H9 (cell line): ENCODE measurements at regions not wholly inside any gene's neighbourhood (a gene's known extent, or its start where the extent isn't known, plus 50 kb on each side); places are given as distances from the start of the nearest gene placed in this dataset.
A peak's percentile ranks its signal among the peaks of the same experiment; 100 is the strongest.

Experiments
- DNase-seq: peaks from one replicate; pipeline ENCODE4 v3.0.0-alpha.2; 2017
- H2AFZ ChIP-seq: one replicate; pipeline ENCODE4 v1.6.1; 2013; ENCODE audit warnings: mild to moderate bottlenecking, low read length, control low read depth, moderate library complexity
- H2AK5ac ChIP-seq: 2 replicates; pipeline ENCODE4 v1.6.1; 2013; ENCODE audit warnings: low read length, control low read depth, mixed read lengths; ENCODE audit not compliant: insufficient read length
- H2BK120ac ChIP-seq: one replicate; pipeline ENCODE4 v1.6.1; 2013; ENCODE audit warnings: low read depth, mild to moderate bottlenecking, low read length, control low read depth, inconsistent platforms; ENCODE audit not compliant: poor library complexity, severe bottlenecking
- H2BK12ac ChIP-seq: 2 replicates; pipeline ENCODE4 v1.6.1; 2013; ENCODE audit warnings: low read length, control low read depth, mixed read lengths, low read depth; ENCODE audit not compliant: insufficient read length
- H2BK15ac ChIP-seq: 2 replicates; pipeline ENCODE4 v1.6.1; 2013; ENCODE audit warnings: low read depth, low read length, control low read depth
- H2BK20ac ChIP-seq: one replicate; pipeline ENCODE4 v1.6.1; 2013; ENCODE audit warnings: low read depth, mild to moderate bottlenecking, low read length, control low read depth, inconsistent platforms; ENCODE audit not compliant: poor library complexity, severe bottlenecking
- H2BK5ac ChIP-seq: 2 replicates; pipeline ENCODE4 v1.6.1; 2013; ENCODE audit warnings: low read length, control low read depth, mixed read lengths; ENCODE audit not compliant: insufficient read length
- H3K14ac ChIP-seq: 2 replicates; pipeline ENCODE4 v1.6.1; 2013; ENCODE audit warnings: low read length, control low read depth; ENCODE audit not compliant: insufficient read depth
- H3K18ac ChIP-seq: 2 replicates; pipeline ENCODE4 v1.6.1; 2013; ENCODE audit warnings: low read depth, mild to moderate bottlenecking, mixed read lengths, low read length, control low read depth; ENCODE audit not compliant: insufficient read length
- H3K23ac ChIP-seq: 2 replicates; pipeline ENCODE4 v1.6.1; 2013; ENCODE audit warnings: low read length, control low read depth, mixed read lengths, low read depth; ENCODE audit not compliant: insufficient read length
- H3K23me2 ChIP-seq: 2 replicates; pipeline ENCODE4 v1.6.1; 2013; ENCODE audit warnings: low read depth, mild to moderate bottlenecking, mixed read lengths, low read length, control low read depth; ENCODE audit not compliant: insufficient read length, poor library complexity, severe bottlenecking
- H3K27ac ChIP-seq: 2 replicates; pipeline ENCODE4 v1.5.1; 2013; ENCODE audit warnings: low read length, control low read depth, mixed read lengths, low read depth; ENCODE audit not compliant: insufficient read length
- H3K27me3 ChIP-seq: 2 replicates; pipeline ENCODE4 v1.6.1; 2013; ENCODE audit warnings: low read length, control low read depth, inconsistent platforms; ENCODE audit not compliant: insufficient read depth
- H3K4ac ChIP-seq: 2 replicates; pipeline ENCODE4 v1.6.1; 2013; ENCODE audit warnings: low read depth, mild to moderate bottlenecking, control low read depth, inconsistent platforms, low read length, moderate library complexity
- H3K4me1 ChIP-seq: 2 replicates; pipeline ENCODE4 v1.6.1; 2013; ENCODE audit warnings: low read length, control low read depth, inconsistent platforms; ENCODE audit not compliant: insufficient read depth
- H3K4me2 ChIP-seq: 2 replicates; pipeline ENCODE4 v1.6.1; 2013; ENCODE audit warnings: low read length, control low read depth, mixed read lengths; ENCODE audit not compliant: insufficient read length, insufficient read depth
- H3K56ac ChIP-seq: 2 replicates; pipeline ENCODE4 v1.6.1; 2013; ENCODE audit warnings: low read depth, mild to moderate bottlenecking, mixed read lengths, low read length, control low read depth; ENCODE audit not compliant: insufficient read length
- H3K79me1 ChIP-seq: 2 replicates; pipeline ENCODE4 v1.6.1; 2013; ENCODE audit warnings: low read depth, mild to moderate bottlenecking, moderate library complexity, low read length, control low read depth, inconsistent platforms; ENCODE audit not compliant: insufficient read depth, poor library complexity, severe bottlenecking
- H3K79me2 ChIP-seq: 2 replicates; pipeline ENCODE4 v1.6.1; 2013; ENCODE audit warnings: low read length, control low read depth, inconsistent platforms; ENCODE audit not compliant: insufficient read depth
- H3K9ac ChIP-seq: 2 replicates; pipeline ENCODE4 v1.6.1; 2013; ENCODE audit warnings: low read length, control low read depth, mixed read lengths; ENCODE audit not compliant: insufficient read length; ENCODE audit errors: extremely low read depth
- H3K9me3 ChIP-seq: one replicate; pipeline ENCODE4 v1.6.1; 2013; ENCODE audit warnings: low read depth, low read length, inconsistent platforms; ENCODE audit not compliant: control insufficient read depth
- H3T11ph ChIP-seq: one replicate; pipeline ENCODE4 v1.6.1; 2013; ENCODE audit warnings: mild to moderate bottlenecking, low read length, control low read depth, inconsistent platforms
- H4K20me1 ChIP-seq: one replicate; pipeline ENCODE4 v1.6.1; 2013; ENCODE audit not compliant: control insufficient read depth, insufficient read length, insufficient read depth
- H4K5ac ChIP-seq: 2 replicates; pipeline ENCODE4 v1.6.1; 2013; ENCODE audit warnings: low read depth, mild to moderate bottlenecking, mixed read lengths, low read length, control low read depth; ENCODE audit not compliant: insufficient read length
- H4K8ac ChIP-seq: replicated peaks from 2 replicates; pipeline ENCODE4 v1.6.1; 2013; ENCODE audit warnings: low read length, control low read depth, mixed read lengths, low read depth; ENCODE audit not compliant: insufficient read length
- H4K91ac ChIP-seq: 2 replicates; pipeline ENCODE4 v1.6.1; 2013; ENCODE audit warnings: low read depth, mild to moderate bottlenecking, moderate library complexity, mixed read lengths, low read length, control low read depth; ENCODE audit not compliant: insufficient read length
- H3K27ac Mint-ChIP-seq, 3 experiments: 2 replicates in 2 of 3; 3 replicates in 1 of 3; pipeline ENCODE4 v1.8.0; 2020 to 2021; ENCODE audit warnings: mixed read lengths in 3 of 3, mild to moderate bottlenecking in 1 of 3, moderate library complexity in 1 of 3
- H3K27me3 Mint-ChIP-seq: 2 replicates; pipeline ENCODE4 v1.8.0; 2021; ENCODE audit warnings: low read depth, mild to moderate bottlenecking, moderate library complexity, mixed read lengths
- H3K36me3 Mint-ChIP-seq, 3 experiments: 2 replicates in 2 of 3; 3 replicates in 1 of 3; pipeline ENCODE4 v1.8.0; 2020 to 2021; ENCODE audit warnings: low read depth in 3 of 3, mixed read lengths in 3 of 3; ENCODE audit not compliant: insufficient read depth in 1 of 3
- H3K4me1 Mint-ChIP-seq, 2 experiments: 2 replicates each; pipeline ENCODE4 v1.8.0; 2020; ENCODE audit warnings: mixed read lengths in 2 of 2
- H3K4me3 Mint-ChIP-seq, 2 experiments: 2 replicates in 1 of 2; 3 replicates in 1 of 2; pipeline ENCODE4 v1.8.0; 2020 to 2021; ENCODE audit warnings: mild to moderate bottlenecking in 2 of 2, mixed read lengths in 2 of 2, moderate library complexity in 1 of 2
- H3K9me3 Mint-ChIP-seq, 2 experiments: 2 replicates in 1 of 2; 3 replicates in 1 of 2; pipeline ENCODE4 v1.8.0; 2020; ENCODE audit warnings: mild to moderate bottlenecking in 2 of 2, mixed read lengths in 2 of 2, moderate library complexity in 1 of 2
- WGBS: extraction: QIAGEN DNeasy Blood & Tissue Kit; methylation state at CpG from one replicate; pipeline ENCODE4 v1.1.7; 2013; ENCODE audit warnings: missing lambda C conversion rate, low lambda C conversion rate, mixed read lengths; ENCODE audit not compliant: insufficient read length; ENCODE audit errors: extremely low coverage; 5-methylcytosine and 5-hydroxymethylcytosine counted together
- TF ChIP-seq, protein P1 (sequence below): fragments of 200-600 bp; sonication (generic); conservative IDR thresholded peaks from 3 replicates; pipeline ENCODE4 v1.8.0; 2021; ENCODE audit warnings: antibody characterized with exemption, mild to moderate bottlenecking

DNA sequence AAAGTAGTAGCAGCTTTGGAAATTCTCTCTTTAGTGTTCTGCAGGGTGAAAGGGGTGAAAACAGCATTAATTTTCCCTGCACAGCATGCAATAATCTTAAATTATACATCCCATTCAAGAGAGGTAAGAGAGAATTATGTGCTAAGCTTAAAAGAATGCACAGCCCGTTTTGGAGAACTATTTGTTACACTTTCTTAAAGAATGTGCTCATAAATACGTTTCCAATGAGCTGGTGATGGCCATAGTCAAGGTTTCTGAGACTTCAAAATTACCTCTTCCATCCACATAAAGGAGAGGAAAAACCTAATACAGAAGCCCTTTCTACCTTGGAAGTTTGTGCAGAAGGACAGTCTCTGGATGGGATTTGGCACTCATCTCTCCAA lies 766.7 kb upstream of the TENM3 start:
- H3K4me1 ChIP-seq: peaks cover 3% of the 10 kb centered on the region; the same call in 1 of the 2 replicates
- TF ChIP-seq, protein P1, sequence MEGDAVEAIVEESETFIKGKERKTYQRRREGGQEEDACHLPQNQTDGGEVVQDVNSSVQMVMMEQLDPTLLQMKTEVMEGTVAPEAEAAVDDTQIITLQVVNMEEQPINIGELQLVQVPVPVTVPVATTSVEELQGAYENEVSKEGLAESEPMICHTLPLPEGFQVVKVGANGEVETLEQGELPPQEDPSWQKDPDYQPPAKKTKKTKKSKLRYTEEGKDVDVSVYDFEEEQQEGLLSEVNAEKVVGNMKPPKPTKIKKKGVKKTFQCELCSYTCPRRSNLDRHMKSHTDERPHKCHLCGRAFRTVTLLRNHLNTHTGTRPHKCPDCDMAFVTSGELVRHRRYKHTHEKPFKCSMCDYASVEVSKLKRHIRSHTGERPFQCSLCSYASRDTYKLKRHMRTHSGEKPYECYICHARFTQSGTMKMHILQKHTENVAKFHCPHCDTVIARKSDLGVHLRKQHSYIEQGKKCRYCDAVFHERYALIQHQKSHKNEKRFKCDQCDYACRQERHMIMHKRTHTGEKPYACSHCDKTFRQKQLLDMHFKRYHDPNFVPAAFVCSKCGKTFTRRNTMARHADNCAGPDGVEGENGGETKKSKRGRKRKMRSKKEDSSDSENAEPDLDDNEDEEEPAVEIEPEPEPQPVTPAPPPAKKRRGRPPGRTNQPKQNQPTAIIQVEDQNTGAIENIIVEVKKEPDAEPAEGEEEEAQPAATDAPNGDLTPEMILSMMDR: no peak

More for the DNA sequence above, 766.7 kb upstream of the TENM3 start:
- no peak overlapping the region for H3K18ac ChIP-seq
- no peak overlapping the region for H3K56ac ChIP-seq
- peaks cover 31 to 34% of the 10 kb centered on the region in 2 experiments for H3K4me1 Mint-ChIP-seq
- H4K91ac ChIP-seq: no peak overlapping the region
- H3T11ph ChIP-seq: no peak overlapping the region
- no peaks in the 10 kb centered on the region for H3K79me2 ChIP-seq
- no peaks in the 10 kb centered on the region for H3K79me1 ChIP-seq
- no peak for DNase-seq
- H3K27ac Mint-ChIP-seq: peak overlapping the region in 1 of 3 experiments; percentile 86; a peak in 1 of 7 replicates
- H3K23ac ChIP-seq: no peak overlapping the region
- H2BK5ac ChIP-seq: no peak overlapping the region
- H3K4me2 ChIP-seq: no peak overlapping the region
- H4K5ac ChIP-seq: no peak overlapping the region
- H3K4ac ChIP-seq: no peak overlapping the region
- no peak overlapping the region for H2AFZ ChIP-seq
- no peak overlapping the region for H2BK120ac ChIP-seq
- no CpG with 5 or more reads among the region's 2 CpGs for WGBS
- H3K27me3 ChIP-seq: no peaks in the 10 kb centered on the region
- no peaks in the 10 kb centered on the region for H3K27me3 Mint-ChIP-seq
- no peak overlapping the region for H3K27ac ChIP-seq
- H2BK15ac ChIP-seq: no peak overlapping the region
- H4K8ac ChIP-seq: no peak overlapping the region
- no peak overlapping the region for H2AK5ac ChIP-seq
- H2BK20ac ChIP-seq: no peak overlapping the region
- no peak overlapping the region for H2BK12ac ChIP-seq
- H3K23me2 ChIP-seq: no peaks in the 10 kb centered on the region
- H3K36me3 Mint-ChIP-seq: no peaks in the 10 kb centered on the region
- H4K20me1 ChIP-seq: no peaks in the 10 kb centered on the region
- no peak overlapping the region for H3K14ac ChIP-seq
- no peaks in the 10 kb centered on the region for H3K9me3 Mint-ChIP-seq
- no peaks in the 10 kb centered on the region for H3K9me3 ChIP-seq
- no peak overlapping the region for H3K9ac ChIP-seq
- no peak overlapping the region for H3K4me3 Mint-ChIP-seq
